Tibial nerve (tissue), 4 donors: ENCODE measurements at regions not wholly inside any gene's neighbourhood (a gene's known extent, or its start where the extent isn't known, plus 50 kb on each side); places are given as distances from the start of the nearest gene placed in this dataset.

Source experiments
- DNase-seq, 2 donors: peaks; one replicate each; pipeline ENCODE4 v3.0.0-alpha.2; 2019; ENCODE audit warnings: low spot score in 2 of 2
- H3K27ac ChIP-seq, 4 donors: fragments of 200-600 bp; sonication (generic) in 3 of 4; one replicate each; pipeline ENCODE4 v1.5.1; 2017 to 2019; ENCODE audit warnings: mild to moderate bottlenecking in 1 of 4
- H3K27me3 ChIP-seq, 2 donors: fragments of 200-600 bp; sonication (generic) in 1 of 2; one replicate each; pipeline versions ENCODE4 v1.5.1 to v1.6.0; 2017 to 2019
- H3K36me3 ChIP-seq, 3 donors: fragments of 200-600 bp; sonication (generic); one replicate each; pipeline ENCODE4 v1.5.1; 2018 to 2019
- H3K4me1 ChIP-seq, 4 donors: fragments of 200-600 bp; sonication (generic) in 3 of 4; one replicate each; pipeline ENCODE4 v1.5.1; 2017 to 2019
- H3K4me3 ChIP-seq, 4 donors: fragments of 200-600 bp; sonication (generic) in 3 of 4; one replicate each; pipeline ENCODE4 v1.5.1; 2017 to 2019; ENCODE audit warnings: mild to moderate bottlenecking in 1 of 4, moderate library complexity in 1 of 4
- H3K9me3 ChIP-seq, 4 donors: fragments of 200-600 bp; sonication (generic) in 3 of 4; one replicate each; pipeline ENCODE4 v1.5.1; 2017 to 2019
- EP300 ChIP-seq, 2 donors: sonication (generic); formaldehyde crosslinking; IDR thresholded peaks; one replicate each; pipeline ENCODE4 v1.6.1; 2017; ENCODE audit warnings: antibody characterized with exemption in 2 of 2, mild to moderate bottlenecking in 1 of 2
- POLR2A ChIP-seq, 2 donors: fragments of 450-650 bp; IDR thresholded peaks; one replicate each; pipeline ENCODE4 v1.6.1; 2017; ENCODE audit warnings: antibody characterized with exemption in 2 of 2, mild to moderate bottlenecking in 2 of 2, moderate library complexity in 2 of 2
- WGBS, 2 donors: methylation state at CpG; one replicate each; pipeline ENCODE4 v1.1.5; 2018; 5-methylcytosine and 5-hydroxymethylcytosine counted together
- TF ChIP-seq, protein P1 (sequence below), 5 experiments: fragments of 200-600 bp in 3 of 5; fragments of 450-650 bp in 2 of 5; sonication (generic) in 3 of 5; IDR thresholded peaks; one replicate each; pipeline ENCODE4 v1.5.1; 2016 to 2019; ENCODE audit warnings: antibody characterized with exemption in 5 of 5, mild to moderate bottlenecking in 3 of 5, moderate library complexity in 2 of 5

DNA sequence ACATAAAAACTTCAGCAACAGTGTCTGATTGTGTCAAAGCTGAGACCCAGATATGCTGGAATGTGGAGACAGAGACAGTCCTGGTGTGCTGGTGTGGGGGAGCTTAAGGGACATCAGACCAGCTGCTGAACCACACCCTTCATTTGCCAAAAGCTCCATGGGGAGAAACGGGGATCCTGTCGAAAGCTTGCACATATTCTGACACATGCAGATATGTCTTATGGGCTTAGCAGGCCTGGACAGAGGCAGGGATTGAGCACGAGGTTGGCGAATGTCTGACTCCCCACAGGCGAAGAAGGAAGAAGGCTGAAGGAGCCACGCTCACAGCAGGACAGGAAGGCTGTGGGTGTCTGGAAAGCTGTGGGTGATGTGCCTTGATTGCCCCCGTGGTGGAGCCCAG, 72.1 kb upstream of the ACSL1 start:
- TF ChIP-seq POLR2A (IDR thresholded peaks at IDR 0.05) (no peak), EP300 (IDR thresholded peaks at IDR 0.05) (no peak)
- TF ChIP-seq, protein P1, sequence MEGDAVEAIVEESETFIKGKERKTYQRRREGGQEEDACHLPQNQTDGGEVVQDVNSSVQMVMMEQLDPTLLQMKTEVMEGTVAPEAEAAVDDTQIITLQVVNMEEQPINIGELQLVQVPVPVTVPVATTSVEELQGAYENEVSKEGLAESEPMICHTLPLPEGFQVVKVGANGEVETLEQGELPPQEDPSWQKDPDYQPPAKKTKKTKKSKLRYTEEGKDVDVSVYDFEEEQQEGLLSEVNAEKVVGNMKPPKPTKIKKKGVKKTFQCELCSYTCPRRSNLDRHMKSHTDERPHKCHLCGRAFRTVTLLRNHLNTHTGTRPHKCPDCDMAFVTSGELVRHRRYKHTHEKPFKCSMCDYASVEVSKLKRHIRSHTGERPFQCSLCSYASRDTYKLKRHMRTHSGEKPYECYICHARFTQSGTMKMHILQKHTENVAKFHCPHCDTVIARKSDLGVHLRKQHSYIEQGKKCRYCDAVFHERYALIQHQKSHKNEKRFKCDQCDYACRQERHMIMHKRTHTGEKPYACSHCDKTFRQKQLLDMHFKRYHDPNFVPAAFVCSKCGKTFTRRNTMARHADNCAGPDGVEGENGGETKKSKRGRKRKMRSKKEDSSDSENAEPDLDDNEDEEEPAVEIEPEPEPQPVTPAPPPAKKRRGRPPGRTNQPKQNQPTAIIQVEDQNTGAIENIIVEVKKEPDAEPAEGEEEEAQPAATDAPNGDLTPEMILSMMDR (IDR thresholded peaks at IDR 0.05) = no peak
- H3K27me3 ChIP-seq = no peaks in the 10 kb centered on the region
- H3K4me1 ChIP-seq = no peaks in the 10 kb centered on the region
- peaks cover 0 to 9% (median 0%) of the 10 kb centered on the region in 4 donors for H3K9me3 ChIP-seq
- no peaks in the 10 kb centered on the region for H3K36me3 ChIP-seq
- no peak overlapping the region for H3K27ac ChIP-seq
- no peak overlapping the region for H3K4me3 ChIP-seq
- no peak for DNase-seq
- 50 to 51% methylated on average over 7 of the region's 7 CpGs for WGBS, 2 donors

GRCh38 chr4:184898793-184899192, 73.0 kb upstream of the ACSL1 start:
- TF ChIP-seq, protein P1 (IDR thresholded peaks at IDR 0.05) = no peak
- no peak for TF ChIP-seq EP300 (IDR thresholded peaks at IDR 0.05)
- TF ChIP-seq POLR2A (IDR thresholded peaks at IDR 0.05) = no peak
- no peak overlapping the region for H3K4me3 ChIP-seq
- no peaks in the 10 kb centered on the region for H3K4me1 ChIP-seq
- WGBS, 2 donors = 78% methylated on average over 5 of the region's 5 CpGs
- H3K27ac ChIP-seq = no peak overlapping the region
- H3K9me3 ChIP-seq = peaks cover 0 to 5% (median 0%) of the 10 kb centered on the region in 4 donors
- H3K36me3 ChIP-seq = no peaks in the 10 kb centered on the region
- no peak for DNase-seq
- no peaks in the 10 kb centered on the region for H3K27me3 ChIP-seq

- no peaks in the 10 kb centered on the region for H3K36me3 ChIP-seq
- H3K27me3 ChIP-seq = no peaks in the 10 kb centered on the region
- H3K4me1 ChIP-seq = no peaks in the 10 kb centered on the region
- no peak overlapping the region for H3K27ac ChIP-seq
- no peak for DNase-seq
- H3K4me3 ChIP-seq = no peak overlapping the region
- 79 to 87% methylated on average over 8 to 9 of the region's 9 CpGs for WGBS, 2 donors
- H3K9me3 ChIP-seq = no peaks in the 10 kb centered on the region
- TF ChIP-seq POLR2A (IDR thresholded peaks at IDR 0.05) (no peak), EP300 (IDR thresholded peaks at IDR 0.05) (no peak)
- TF ChIP-seq, protein P1 (IDR thresholded peaks at IDR 0.05) = no peak
Observed at GRCh38 chr4:184899261-184900134, 73.7 kb upstream of the ACSL1 start.

DNA sequence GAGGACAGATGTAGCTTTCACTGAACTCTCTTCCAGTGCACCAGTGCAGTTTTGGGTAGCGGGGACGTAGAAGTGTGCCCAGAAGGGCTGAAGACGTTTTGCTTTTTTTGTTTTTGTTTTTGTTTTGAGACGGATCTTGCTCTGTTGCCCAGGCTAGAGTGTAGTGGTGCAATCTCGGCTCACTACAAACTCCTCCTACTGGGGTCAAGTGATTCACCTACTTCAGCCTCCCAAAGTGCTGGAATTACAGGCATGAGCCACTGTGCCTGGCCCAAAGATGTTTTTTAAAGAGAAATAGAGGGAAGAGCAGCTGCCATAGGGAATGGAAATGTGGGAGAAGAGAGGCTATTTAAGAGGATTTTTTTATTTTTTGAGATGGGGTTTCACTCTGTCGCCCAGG, 74.4 kb upstream of the ACSL1 start:
- Histone ChIP-seq H3K4me3 (no peak overlapping the region), H3K27me3 (no peaks in the 10 kb centered on the region), H3K4me1 (no peaks in the 10 kb centered on the region), H3K27ac (no peak overlapping the region), H3K36me3 (no peaks in the 10 kb centered on the region), H3K9me3 (no peaks in the 10 kb centered on the region)
- 82 to 83% methylated on average over 6 of the region's 6 CpGs for WGBS, 2 donors
- TF ChIP-seq EP300 (IDR thresholded peaks at IDR 0.05) (no peak), POLR2A (IDR thresholded peaks at IDR 0.05) (no peak)
- TF ChIP-seq, protein P1 (IDR thresholded peaks at IDR 0.05) = no peak
- DNase-seq = no peak

DNA sequence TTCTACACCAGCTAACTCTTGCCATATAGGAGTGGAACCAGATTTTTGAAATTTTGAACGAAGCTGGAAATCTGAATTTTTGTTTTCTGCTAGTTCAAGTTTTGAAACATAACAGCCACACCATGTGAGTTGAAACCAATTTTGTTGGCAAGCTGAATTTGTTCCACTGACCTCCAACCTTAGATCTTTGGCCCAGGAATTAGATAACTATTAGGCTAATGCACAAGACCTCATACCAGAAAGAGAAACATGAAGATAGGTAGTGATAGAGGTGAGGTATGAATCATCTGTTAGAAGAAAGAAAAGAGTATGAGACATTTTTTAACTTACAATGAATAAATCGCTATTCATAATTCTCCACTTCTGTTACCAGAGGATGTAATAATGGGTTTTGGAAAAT, 76.8 kb upstream of the ACSL1 start:
- Histone ChIP-seq H3K4me1 (no peaks in the 10 kb centered on the region), H3K36me3 (no peaks in the 10 kb centered on the region)

More for the DNA sequence above, 76.8 kb upstream of the ACSL1 start:
- Histone ChIP-seq H3K27ac (no peak overlapping the region), H3K4me3 (no peak overlapping the region), H3K27me3 (no peaks in the 10 kb centered on the region), H3K9me3 (no peaks in the 10 kb centered on the region)
- TF ChIP-seq, protein P1 (IDR thresholded peaks at IDR 0.05) = no peak
- TF ChIP-seq POLR2A (IDR thresholded peaks at IDR 0.05) (no peak), EP300 (IDR thresholded peaks at IDR 0.05) (no peak)
- 81 to 88% methylated on average over 2 of the region's 2 CpGs for WGBS, 2 donors
- no peak for DNase-seq
